Esophagus squamous epithelium (tissue), 4 donors: ENCODE measurements at regions not wholly inside any gene's neighbourhood (a gene's known extent, or its start where the extent isn't known, plus 50 kb on each side); places are given as distances from the start of the nearest gene placed in this dataset.

ENCODE experiments used
- CTCF ChIP-seq, 6 experiments: fragments of 450-650 bp in 4 of 6; fragments of 200-600 bp in 2 of 6; sonication (generic) in 2 of 6; IDR thresholded peaks; one replicate each; pipeline ENCODE4 v1.5.1; 2016 to 2019; ENCODE audit warnings: antibody characterized with exemption in 6 of 6, mild to moderate bottlenecking in 4 of 6, moderate library complexity in 4 of 6
- POLR2A ChIP-seq, 4 donors: fragments of 450-650 bp; IDR thresholded peaks; one replicate each; pipeline ENCODE4 v1.6.1; 2017; ENCODE audit warnings: antibody characterized with exemption in 4 of 4, mild to moderate bottlenecking in 4 of 4, moderate library complexity in 3 of 4

GRCh38 chrX:108946531-108946930 lies 210.2 kb upstream of the IRS4 start:
- TF ChIP-seq CTCF (IDR thresholded peaks at IDR 0.05) = no peak
- no peak for TF ChIP-seq POLR2A (IDR thresholded peaks at IDR 0.05)
